Adrenal gland (tissue), 9 donors: ENCODE measurements at regions not wholly inside any gene's neighbourhood (a gene's known extent, or its start where the extent isn't known, plus 50 kb on each side); places are given as distances from the start of the nearest gene placed in this dataset.
A peak's percentile ranks its signal among the peaks of the same experiment; 100 is the strongest.

Source experiments
- DNase-seq, 7 donors: peaks; one replicate each; pipeline ENCODE4 v3.0.0-alpha.2; 2019 to 2020
- H3K27ac ChIP-seq, 5 donors: fragments of 200-600 bp; sonication (generic) in 4 of 5; 1 replicate in 3 of 5; 2 replicates in 2 of 5; pipeline versions ENCODE4 v1.5.1 to v1.8.0; 2016 to 2020; ENCODE audit warnings: mild to moderate bottlenecking in 1 of 5
- H3K27me3 ChIP-seq: fragments of 200-600 bp; 2 replicates; pipeline ENCODE4 v1.8.0; 2021
- H3K36me3 ChIP-seq, 2 donors: fragments of 200-600 bp; replicated peaks in 1 of 2; 1 replicate in 1 of 2; 2 replicates in 1 of 2; pipeline versions ENCODE4 v1.5.1 to v1.8.0; 2018 to 2022
- H3K4me1 ChIP-seq, 2 donors: fragments of 200-600 bp; replicated peaks in 1 of 2; 1 replicate in 1 of 2; 2 replicates in 1 of 2; pipeline versions ENCODE4 v1.5.1 to v1.8.0; 2018 to 2021
- H3K4me3 ChIP-seq, 4 donors: fragments of 200-600 bp; sonication (generic) in 3 of 4; one replicate each; pipeline ENCODE4 v1.5.1; 2016 to 2018
- H3K9me3 ChIP-seq, 3 donors: fragments of 200-600 bp; sonication (generic) in 1 of 3; replicated peaks in 1 of 3; 1 replicate in 2 of 3; 2 replicates in 1 of 3; pipeline versions ENCODE4 v1.5.1 to v1.8.0; 2016 to 2021
- POLR2A ChIP-seq, 2 donors: fragments of 450-650 bp; IDR thresholded peaks; one replicate each; pipeline ENCODE4 v1.6.1; 2017; ENCODE audit warnings: antibody characterized with exemption in 2 of 2, mild to moderate bottlenecking in 2 of 2, moderate library complexity in 1 of 2
- WGBS, 4 donors: extraction: QIAGEN DNeasy Blood & Tissue Kit in 2 of 4; methylation state at CpG; one replicate each; pipeline versions ENCODE4 v1.1.5 to v1.1.7; 2013 to 2017; 5-methylcytosine and 5-hydroxymethylcytosine counted together
- intact Hi-C, 2 donors: fragments of 100-400 bp; cut with DNase I; formaldehyde crosslinking; loops; one replicate each; pipeline versions ENCODE4 v1.14.1 to v1.15.0; 2022 to 2023
- TF ChIP-seq, protein P1 (sequence below), 6 experiments: fragments of 450-650 bp in 4 of 6; fragments of 200-600 bp in 2 of 6; sonication (generic) in 1 of 6; IDR thresholded peaks; 1 replicate in 5 of 6; 2 replicates in 1 of 6; pipeline versions ENCODE4 v1.5.1 to v1.8.0; 2016 to 2021; ENCODE audit warnings: antibody characterized with exemption in 6 of 6, mild to moderate bottlenecking in 2 of 6, moderate library complexity in 1 of 6
- donor health status: healthy with polysubstance abuse.
- donor health status: Bipolar disorder and iron deficiency.
- donor health status: DM: yes; HTN: yes; CAD: no.
- donor health status: DM: no; HTN: no; CAD: no.
- donor health status: DM: no; HTN: no; CAD: no.

DNA sequence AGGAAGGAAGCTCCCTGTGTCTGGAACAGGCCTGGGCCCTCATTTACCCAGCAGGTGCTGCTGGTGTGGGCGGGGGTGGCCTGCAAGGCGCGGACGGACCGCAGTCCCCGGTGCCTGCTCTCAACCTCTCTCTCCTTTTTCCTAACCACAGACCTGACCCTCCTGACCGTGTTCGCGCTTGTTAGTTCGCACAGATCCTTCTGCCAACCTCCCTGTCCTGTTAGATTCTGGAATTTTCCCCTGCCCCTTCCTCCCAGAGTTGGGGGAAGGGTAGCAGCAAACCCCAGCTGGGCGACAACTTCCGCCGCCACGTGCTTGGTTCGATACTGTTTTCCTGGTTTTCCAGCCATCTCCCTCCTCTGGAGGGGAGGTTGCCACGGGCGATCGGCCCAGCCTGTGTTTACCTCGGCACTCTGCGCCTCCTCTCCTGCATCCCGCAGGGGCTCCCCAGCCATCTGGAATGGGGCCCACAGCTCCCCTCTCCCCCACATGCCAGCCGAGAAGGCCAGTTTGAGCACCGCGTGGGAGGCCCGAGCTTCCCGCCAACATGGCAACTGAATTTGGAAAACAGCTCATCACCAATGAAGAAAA, 70.8 kb upstream of the UNC5A start:
- H3K4me1 ChIP-seq = no peaks in the 10 kb centered on the region
- peak overlapping the region in 1 of 5 donors; percentile 44 for H3K27ac ChIP-seq
- intact Hi-C loops = no loop called here
- TF ChIP-seq, protein P1, sequence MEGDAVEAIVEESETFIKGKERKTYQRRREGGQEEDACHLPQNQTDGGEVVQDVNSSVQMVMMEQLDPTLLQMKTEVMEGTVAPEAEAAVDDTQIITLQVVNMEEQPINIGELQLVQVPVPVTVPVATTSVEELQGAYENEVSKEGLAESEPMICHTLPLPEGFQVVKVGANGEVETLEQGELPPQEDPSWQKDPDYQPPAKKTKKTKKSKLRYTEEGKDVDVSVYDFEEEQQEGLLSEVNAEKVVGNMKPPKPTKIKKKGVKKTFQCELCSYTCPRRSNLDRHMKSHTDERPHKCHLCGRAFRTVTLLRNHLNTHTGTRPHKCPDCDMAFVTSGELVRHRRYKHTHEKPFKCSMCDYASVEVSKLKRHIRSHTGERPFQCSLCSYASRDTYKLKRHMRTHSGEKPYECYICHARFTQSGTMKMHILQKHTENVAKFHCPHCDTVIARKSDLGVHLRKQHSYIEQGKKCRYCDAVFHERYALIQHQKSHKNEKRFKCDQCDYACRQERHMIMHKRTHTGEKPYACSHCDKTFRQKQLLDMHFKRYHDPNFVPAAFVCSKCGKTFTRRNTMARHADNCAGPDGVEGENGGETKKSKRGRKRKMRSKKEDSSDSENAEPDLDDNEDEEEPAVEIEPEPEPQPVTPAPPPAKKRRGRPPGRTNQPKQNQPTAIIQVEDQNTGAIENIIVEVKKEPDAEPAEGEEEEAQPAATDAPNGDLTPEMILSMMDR (IDR thresholded peaks at IDR 0.05) = no peak
- TF ChIP-seq POLR2A (IDR thresholded peaks at IDR 0.05) = no peak
- H3K36me3 ChIP-seq = no peaks in the 10 kb centered on the region
- 50 to 61% (median 54%) methylated on average over 16 to 26 of the region's 26 CpGs for WGBS, 4 donors
- peak in 2 of 7 donors; percentile 12 to 72 for DNase-seq
- H3K27me3 ChIP-seq = peaks cover 21% of the 10 kb centered on the region
- no peaks in the 10 kb centered on the region for H3K9me3 ChIP-seq
- H3K4me3 ChIP-seq = no peak overlapping the region

DNA sequence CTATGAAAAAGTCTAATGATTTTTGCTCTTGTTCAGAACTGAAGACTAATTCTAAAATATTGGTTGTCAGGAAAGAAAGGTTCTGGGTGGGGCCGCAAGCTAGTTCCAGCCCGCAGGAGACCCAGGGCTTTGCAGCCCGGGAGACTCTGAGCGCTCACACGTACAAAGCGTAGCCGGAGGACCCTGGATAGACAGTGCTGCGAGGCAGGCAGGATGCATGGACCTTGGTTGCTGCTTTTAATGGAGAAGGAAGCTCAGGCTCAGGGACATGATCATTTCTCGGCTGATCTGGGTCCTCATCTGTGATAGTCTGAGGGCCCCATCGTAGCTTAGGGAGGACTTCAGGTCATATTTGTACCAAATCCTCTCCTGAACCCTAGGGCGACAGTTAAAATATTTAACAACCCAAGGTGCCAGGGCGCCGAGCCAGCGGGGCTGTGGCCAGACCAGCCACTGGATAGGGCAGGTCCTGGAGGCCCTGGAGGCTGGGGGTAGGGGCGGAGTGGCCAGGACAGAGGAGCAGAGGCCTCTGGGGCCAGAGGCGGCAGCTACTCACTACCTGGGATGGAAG, 70.1 kb upstream of the UNC5A start:
- peak in 2 of 7 donors; percentile 9 to 45 for DNase-seq
- H3K27me3 ChIP-seq = peaks cover 27% of the 10 kb centered on the region
- 74 to 79% (median 76%) methylated on average over 15 to 16 of the region's 16 CpGs for WGBS, 4 donors

DNA sequence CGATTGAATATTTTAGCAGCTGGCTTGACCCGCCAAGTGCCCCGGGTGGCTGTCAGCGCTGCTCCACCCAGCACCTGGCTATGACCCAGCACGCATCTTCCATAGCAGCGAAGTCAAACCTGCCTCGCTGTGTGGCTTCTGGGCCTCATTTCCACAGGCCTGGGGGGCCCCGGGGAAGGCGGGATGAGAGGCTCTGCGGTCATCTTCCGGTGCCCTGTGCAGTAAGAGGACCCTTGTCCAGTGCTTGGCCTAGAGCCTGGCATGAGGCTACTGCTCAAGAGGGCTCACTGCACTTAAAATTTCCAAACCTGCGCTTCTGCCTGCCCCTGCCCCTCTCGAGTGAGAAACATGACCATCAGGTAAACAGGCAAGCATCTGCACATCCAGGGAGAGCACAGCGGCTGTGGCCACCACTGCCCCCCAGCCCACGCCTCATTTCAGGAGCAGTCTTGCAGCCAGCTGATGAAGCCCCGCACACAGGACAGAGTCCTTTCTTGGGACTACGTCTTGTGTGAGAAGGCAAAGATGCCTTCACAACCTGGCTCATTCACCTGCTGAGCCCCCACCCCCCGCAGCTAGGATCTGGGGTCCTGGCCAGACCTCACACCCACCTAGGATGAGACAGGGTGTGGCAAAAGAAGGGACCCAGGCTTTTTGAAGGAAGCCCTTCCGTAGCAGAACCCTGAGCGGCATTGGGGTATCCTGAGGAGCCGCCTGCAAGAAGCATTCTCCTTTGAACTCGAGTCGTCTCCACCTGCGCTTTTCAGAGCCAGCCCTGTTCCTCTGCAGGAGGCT, 69.5 kb upstream of the UNC5A start:
- no peak overlapping the region for H3K4me3 ChIP-seq
- intact Hi-C loops = no loop called here
- peak in 2 of 7 donors; percentile 9 to 43 for DNase-seq
- H3K4me1 ChIP-seq = no peaks in the 10 kb centered on the region
- WGBS, 4 donors = 75 to 84% (median 79%) methylated on average over 13 to 24 of the region's 24 CpGs
- TF ChIP-seq, protein P1 (IDR thresholded peaks at IDR 0.05) = no peak
- TF ChIP-seq POLR2A (IDR thresholded peaks at IDR 0.05) = no peak
- no peak overlapping the region for H3K27ac ChIP-seq
- H3K27me3 ChIP-seq = peaks cover 27% of the 10 kb centered on the region
- no peaks in the 10 kb centered on the region for H3K36me3 ChIP-seq
- no peaks in the 10 kb centered on the region for H3K9me3 ChIP-seq

More for the DNA sequence above, 70.1 kb upstream of the UNC5A start:
- Histone ChIP-seq H3K4me1 (no peaks in the 10 kb centered on the region), H3K9me3 (no peaks in the 10 kb centered on the region), H3K36me3 (no peaks in the 10 kb centered on the region), H3K4me3 (no peak overlapping the region), H3K27ac (peak overlapping the region in 1 of 5 donors; percentile 44)
- TF ChIP-seq POLR2A (IDR thresholded peaks at IDR 0.05) = no peak
- TF ChIP-seq, protein P1 (IDR thresholded peaks at IDR 0.05) = no peak
- intact Hi-C loops = no loop called here

DNA sequence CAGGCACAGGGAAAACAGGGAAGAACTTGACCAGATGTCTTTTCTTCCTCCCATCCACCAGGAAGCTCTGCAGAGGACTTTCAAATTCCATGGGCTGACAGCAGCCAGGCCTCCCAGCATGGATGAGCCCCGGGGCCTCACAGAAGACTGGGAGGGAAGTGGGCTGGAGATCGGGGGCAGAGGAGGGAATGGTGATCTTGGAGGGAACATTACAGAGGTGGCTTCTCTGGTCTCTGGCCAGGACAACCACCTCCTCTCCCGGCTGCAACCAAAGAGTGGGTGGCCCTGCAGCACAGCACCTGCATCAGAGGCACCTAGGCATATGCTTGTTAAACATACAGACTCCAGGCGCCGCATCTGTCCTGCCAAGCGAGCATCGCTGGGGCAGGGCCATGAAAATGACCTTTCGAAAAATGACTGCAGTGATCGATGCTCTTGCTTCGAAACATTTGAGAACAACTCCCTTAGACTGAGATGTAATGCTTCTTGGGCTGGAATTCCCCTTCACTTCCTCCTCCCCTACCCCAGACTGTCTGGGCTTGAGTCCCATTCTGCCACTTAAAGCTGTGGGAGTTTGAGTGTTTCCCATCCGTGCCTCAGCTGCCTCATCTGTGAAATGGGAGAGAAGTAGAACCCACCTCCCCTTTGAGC, 68.7 kb upstream of the UNC5A start:
- no peaks in the 10 kb centered on the region for H3K9me3 ChIP-seq
- peaks cover 35% of the 10 kb centered on the region for H3K27me3 ChIP-seq
- 65 to 77% (median 74%) methylated on average over 9 to 11 of the region's 11 CpGs for WGBS, 4 donors
- DNase-seq = peak in 2 of 7 donors; percentile 5 to 34
- no peaks in the 10 kb centered on the region for H3K36me3 ChIP-seq
- TF ChIP-seq POLR2A (IDR thresholded peaks at IDR 0.05) = no peak
- TF ChIP-seq, protein P1 (IDR thresholded peaks at IDR 0.05) = no peak
- no peak overlapping the region for H3K27ac ChIP-seq
- intact Hi-C loops = no loop called here
- no peaks in the 10 kb centered on the region for H3K4me1 ChIP-seq
- no peak overlapping the region for H3K4me3 ChIP-seq
